Aorta (tissue), 5 donors: ENCODE measurements at regions not wholly inside any gene's neighbourhood (a gene's known extent, or its start where the extent isn't known, plus 50 kb on each side); places are given as distances from the start of the nearest gene placed in this dataset.
"Not testable (repeated sequence)": the region's sequence is repeated elsewhere in the genome, so short reads cannot be mapped to it uniquely, and the experiment has no call there.

Experiments used
- ATAC-seq: fragments of 200-7000 bp; cut with Tn5 transposase; one replicate; pipeline ENCODE4 v1.9.1; 2022; ENCODE audit warnings: moderate library complexity; ENCODE audit not compliant: low FRiP score
- DNase-seq, 2 donors: peaks; one replicate each; pipeline ENCODE4 v3.0.0-alpha.2; 2020
- H3K27ac ChIP-seq, 2 donors: one replicate each; pipeline ENCODE4 v1.5.1; 2013; ENCODE audit warnings: low read length in 2 of 2, mild to moderate bottlenecking in 2 of 2, moderate library complexity in 2 of 2, control low read depth in 1 of 2, inconsistent platforms in 1 of 2, low read depth in 1 of 2
- H3K27me3 ChIP-seq, 2 donors: one replicate each; pipeline ENCODE4 v1.6.1; 2013; ENCODE audit warnings: control low read depth in 1 of 2, low read length in 1 of 2, mild to moderate bottlenecking in 1 of 2, moderate library complexity in 1 of 2; ENCODE audit not compliant: insufficient read depth in 2 of 2, control insufficient read depth in 1 of 2
- H3K36me3 ChIP-seq, 2 donors: one replicate each; pipeline ENCODE4 v1.6.1; 2013; ENCODE audit warnings: control low read depth in 1 of 2, low read length in 1 of 2, mild to moderate bottlenecking in 1 of 2; ENCODE audit not compliant: insufficient read depth in 2 of 2, control insufficient read depth in 1 of 2
- H3K4me1 ChIP-seq, 2 donors: one replicate each; pipeline ENCODE4 v1.6.1; 2013; ENCODE audit warnings: low read length in 2 of 2, control low read depth in 1 of 2, mild to moderate bottlenecking in 1 of 2, moderate library complexity in 1 of 2; ENCODE audit not compliant: insufficient read depth in 2 of 2, control insufficient read depth in 1 of 2
- H3K4me3 ChIP-seq, 2 donors: one replicate each; pipeline ENCODE4 v1.5.1; 2013; ENCODE audit warnings: low read length in 2 of 2, control low read depth in 1 of 2, mild to moderate bottlenecking in 1 of 2
- H3K9me3 ChIP-seq: one replicate; pipeline ENCODE4 v1.6.1; 2013; ENCODE audit warnings: mild to moderate bottlenecking, low read length; ENCODE audit not compliant: control insufficient read depth
- WGBS, 2 donors: extraction: QIAGEN DNeasy Blood & Tissue Kit; methylation state at CpG; one replicate each; pipeline ENCODE4 v1.1.7; 2013; 5-methylcytosine and 5-hydroxymethylcytosine counted together
- intact Hi-C, 2 donors: fragments of 100-400 bp; cut with DNase I; formaldehyde crosslinking; loops; one replicate each; pipeline versions ENCODE4 v1.14.2 to v1.15.0; 2022
- donor health status: healthy with polysubstance abuse.
- donor health status: Bipolar disorder and iron deficiency.
- donor health status: DM: no; HTN: no; CAD: no.
- donor health status: DM: no; HTN: no; CAD: no.
- donor health status: DM: yes; HTN: yes; CAD: no.

DNA sequence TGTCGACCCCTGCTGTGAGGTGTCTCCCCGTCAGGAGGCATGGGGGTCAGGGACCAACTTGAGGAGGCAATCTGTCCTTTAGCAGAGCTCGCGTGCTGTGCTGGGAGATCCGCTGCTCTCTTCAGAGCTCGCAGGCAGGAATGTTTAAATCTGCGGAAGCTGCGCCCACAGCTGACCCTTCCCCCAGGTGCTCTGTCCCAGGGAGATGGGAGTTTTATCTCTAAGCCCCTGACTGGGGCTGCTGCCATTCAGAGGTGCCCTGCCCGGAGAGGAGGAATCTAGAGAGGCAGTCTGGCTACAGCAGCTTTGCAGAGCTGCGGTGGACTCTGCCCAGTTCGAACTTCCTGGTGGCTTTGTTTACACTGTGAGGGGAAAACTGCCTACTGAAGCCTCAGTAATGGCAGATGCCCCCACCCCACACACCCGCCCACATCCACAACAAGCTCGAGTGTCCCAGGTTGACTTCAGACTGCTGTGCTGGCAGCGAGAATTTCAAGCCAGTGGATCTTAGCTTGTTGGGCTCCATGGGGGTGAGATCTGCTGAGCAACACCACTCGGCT is 133.1 kb downstream of the CENPC start:
- DNase-seq, H3K27me3 ChIP-seq, intact Hi-C loops, H3K36me3 ChIP-seq, H3K4me3 ChIP-seq, H3K9me3 ChIP-seq, H3K4me1 ChIP-seq, ATAC-seq, H3K27ac ChIP-seq: not testable (repeated sequence)
- WGBS, 2 donors, result 84 to 86% methylated on average over 15 of the region's 15 CpGs

DNA sequence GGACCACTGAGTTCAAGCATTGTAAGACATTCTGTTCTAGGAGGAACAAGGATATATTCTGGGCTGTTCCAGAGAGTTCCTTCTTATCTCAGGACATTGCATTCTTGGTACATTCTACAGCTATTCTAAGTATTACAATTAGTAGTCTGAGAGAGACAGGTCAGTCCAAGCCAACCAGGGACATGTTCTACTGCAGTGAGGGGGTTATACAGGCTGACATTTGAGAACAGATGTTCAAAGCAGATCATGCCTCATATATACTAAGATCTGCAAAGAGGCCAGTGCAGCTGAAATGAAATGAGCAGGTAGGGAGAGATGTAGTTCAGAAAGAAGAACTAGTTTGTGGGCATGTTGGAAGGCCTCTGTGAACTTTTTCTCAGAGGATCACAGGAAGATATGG is 142.0 kb downstream of the CENPC start:
- Histone ChIP-seq H3K36me3 (no peaks in the 10 kb centered on the region), H3K9me3 (no peaks in the 10 kb centered on the region), H3K27ac (no peak overlapping the region), H3K4me1 (no peaks in the 10 kb centered on the region), H3K27me3 (no peaks in the 10 kb centered on the region), H3K4me3 (no peak overlapping the region)
- DNase-seq, result no peak
- ATAC-seq, result no peak
- intact Hi-C loops, result no loop called here

DNA sequence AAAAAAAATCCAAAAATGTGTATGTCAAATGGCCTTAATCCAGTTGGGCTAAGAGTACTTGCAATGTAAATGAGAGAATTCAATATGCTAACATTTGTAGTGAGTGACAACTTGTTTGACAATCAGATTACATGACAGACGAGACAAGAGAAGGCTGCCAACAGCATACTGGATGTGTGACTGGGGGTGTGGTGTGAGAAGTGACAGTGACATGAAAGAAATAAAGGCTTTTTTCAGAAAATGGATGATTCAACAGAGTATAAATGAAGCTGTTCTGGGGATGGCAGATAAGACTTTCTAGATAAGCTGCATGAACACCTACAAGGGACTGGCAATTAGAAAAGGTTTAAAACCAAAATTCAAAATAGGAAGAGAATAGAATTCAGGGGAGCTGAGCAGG is 143.4 kb downstream of the CENPC start:
- no peak overlapping the region for H3K4me3 ChIP-seq
- 39 to 44% methylated on average over 1 of the region's 1 CpG for WGBS, 2 donors
- H3K4me1 ChIP-seq, result no peaks in the 10 kb centered on the region
- intact Hi-C loops, result no loop called here
- H3K27me3 ChIP-seq, result no peaks in the 10 kb centered on the region
- ATAC-seq (no peak), DNase-seq (no peak)
- H3K9me3 ChIP-seq, result no peaks in the 10 kb centered on the region
- H3K27ac ChIP-seq, result no peak overlapping the region
- no peaks in the 10 kb centered on the region for H3K36me3 ChIP-seq

DNA sequence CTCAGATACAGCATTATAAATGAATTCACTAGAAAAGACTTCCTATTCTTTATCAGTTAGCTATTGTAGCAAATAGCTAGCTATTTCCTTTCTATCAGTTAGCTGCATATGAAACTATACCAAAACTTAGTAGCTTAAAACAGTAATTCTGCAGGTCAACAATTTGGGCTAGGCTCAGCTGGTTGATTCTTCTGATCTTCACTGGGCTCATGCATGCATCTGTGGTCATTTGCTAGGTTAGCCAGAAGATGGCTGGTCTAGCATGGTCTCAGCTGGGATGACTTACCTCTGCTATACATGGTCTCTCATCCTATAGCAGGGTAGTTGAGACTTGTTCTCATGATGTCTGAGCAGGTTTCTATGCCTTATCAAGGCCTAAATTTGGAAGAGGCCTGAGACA is 147.4 kb downstream of the CENPC start:
- intact Hi-C loops, result no loop called here
- no peak overlapping the region for H3K4me3 ChIP-seq
- H3K9me3 ChIP-seq, result no peaks in the 10 kb centered on the region
- no peaks in the 10 kb centered on the region for H3K36me3 ChIP-seq
- DNase-seq (no peak), ATAC-seq (no peak)
- H3K27ac ChIP-seq, result no peak overlapping the region
- H3K4me1 ChIP-seq, result no peaks in the 10 kb centered on the region
- no peaks in the 10 kb centered on the region for H3K27me3 ChIP-seq

DNA sequence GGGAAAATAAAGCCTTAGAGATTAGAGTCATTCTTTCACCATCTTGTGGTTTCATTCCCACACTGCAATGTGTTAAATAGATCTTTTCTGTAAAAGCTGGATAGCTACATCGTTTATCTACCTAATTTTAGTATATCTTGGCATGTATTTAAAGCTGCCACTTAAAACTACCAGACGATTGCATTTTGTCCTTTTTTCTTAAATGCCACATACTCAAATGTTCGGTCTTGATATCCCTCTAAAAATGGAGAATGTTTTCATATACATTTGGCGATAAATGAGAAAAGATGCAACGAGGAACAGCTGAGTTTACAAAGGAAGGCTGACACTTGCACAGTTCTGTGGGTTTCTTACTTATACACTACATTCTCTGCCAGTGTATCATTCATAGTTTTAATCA is 148.3 kb downstream of the CENPC start:
- DNase-seq (no peak), ATAC-seq (no peak)
- no peaks in the 10 kb centered on the region for H3K9me3 ChIP-seq
- no peak overlapping the region for H3K27ac ChIP-seq
- 21 to 26% methylated on average over 5 of the region's 5 CpGs for WGBS, 2 donors
- H3K27me3 ChIP-seq, result peaks cover 0 to 2% of the 10 kb centered on the region in 2 donors
- no peaks in the 10 kb centered on the region for H3K4me1 ChIP-seq
- intact Hi-C loops, result no loop called here
- H3K36me3 ChIP-seq, result no peaks in the 10 kb centered on the region
- H3K4me3 ChIP-seq, result no peak overlapping the region

GRCh38 chr4:67396008-67396407 is 149.3 kb downstream of the CENPC start:
- intact Hi-C loops, result no loop called here
- WGBS, 2 donors, result 86 to 87% methylated on average over 2 of the region's 2 CpGs
- ATAC-seq, result no peak
- Histone ChIP-seq H3K4me3 (no peak overlapping the region), H3K9me3 (no peaks in the 10 kb centered on the region), H3K27ac (no peak overlapping the region), H3K27me3 (peaks cover 0 to 2% of the 10 kb centered on the region in 2 donors), H3K4me1 (no peaks in the 10 kb centered on the region), H3K36me3 (no peaks in the 10 kb centered on the region)
- no peak for DNase-seq

DNA sequence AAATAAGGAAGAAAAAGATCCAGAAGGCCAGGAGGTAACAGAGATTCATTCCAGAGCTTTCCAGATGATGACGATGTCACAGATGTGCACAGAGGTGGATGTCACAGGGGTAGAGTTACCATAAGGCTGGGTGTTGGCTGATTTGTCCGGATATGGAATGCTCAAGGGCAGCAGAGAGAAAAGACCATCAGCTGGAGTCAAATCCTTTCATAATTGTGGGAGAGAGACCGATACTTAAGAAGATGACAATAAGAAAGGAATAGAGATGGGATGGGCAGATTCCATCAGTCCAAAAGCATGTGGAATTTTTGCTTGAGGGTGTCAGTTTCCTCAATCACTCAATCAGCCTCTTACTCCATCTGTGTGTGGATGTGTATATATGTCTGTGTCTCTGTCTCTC is 150.4 kb downstream of the CENPC start:
- Histone ChIP-seq H3K27ac (no peak overlapping the region), H3K36me3 (no peaks in the 10 kb centered on the region), H3K9me3 (no peaks in the 10 kb centered on the region), H3K4me3 (no peak overlapping the region), H3K4me1 (no peaks in the 10 kb centered on the region), H3K27me3 (peaks cover 0 to 2% of the 10 kb centered on the region in 2 donors)
- DNase-seq (no peak), ATAC-seq (no peak)
- WGBS, 2 donors, result 67 to 77% methylated on average over 3 of the region's 3 CpGs
- intact Hi-C loops, result no loop called here

GRCh38 chr4:67393699-67394281 is 151.5 kb downstream of the CENPC start:
- Histone ChIP-seq H3K9me3 (no peaks in the 10 kb centered on the region), H3K4me1 (no peaks in the 10 kb centered on the region), H3K27me3 (peaks cover 0 to 2% of the 10 kb centered on the region in 2 donors), H3K4me3 (no peak overlapping the region), H3K36me3 (no peaks in the 10 kb centered on the region), H3K27ac (no peak overlapping the region)
- ATAC-seq, result no peak
- intact Hi-C loops, result no loop called here
- no peak for DNase-seq
- WGBS, 2 donors, result 59% methylated on average over 3 of the region's 3 CpGs

DNA sequence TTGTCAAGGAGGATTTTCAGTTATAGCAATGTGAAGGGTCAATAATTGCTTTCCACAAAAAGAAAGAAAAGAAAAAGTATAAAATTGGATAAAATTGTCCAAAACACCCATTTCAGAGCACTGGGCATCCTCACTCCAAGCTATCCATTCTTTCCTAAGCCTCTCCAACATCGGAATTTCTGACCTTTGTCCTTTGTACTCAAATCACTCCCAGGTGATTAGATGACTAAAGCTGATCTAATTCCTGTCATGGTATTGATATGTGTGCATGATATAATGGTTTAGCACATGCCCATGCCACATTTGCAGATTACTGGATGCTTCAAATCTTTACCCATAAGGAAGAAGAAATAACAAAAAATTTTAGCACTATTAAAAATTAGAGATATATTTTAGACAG is 152.3 kb downstream of the CENPC start:
- intact Hi-C loops, result no loop called here

More for the DNA sequence above, 152.3 kb downstream of the CENPC start:
- Histone ChIP-seq H3K27me3 (peaks cover 0 to 2% of the 10 kb centered on the region in 2 donors), H3K36me3 (no peaks in the 10 kb centered on the region), H3K27ac (no peak overlapping the region), H3K4me3 (no peak overlapping the region), H3K9me3 (no peaks in the 10 kb centered on the region), H3K4me1 (no peaks in the 10 kb centered on the region)
- DNase-seq (no peak), ATAC-seq (no peak)
- 65 to 67% methylated on average over 1 of the region's 1 CpG for WGBS, 2 donors
